HG02642 (cell line): ENCODE measurements at regions not wholly inside any gene's neighbourhood (a gene's known extent, or its start where the extent isn't known, plus 50 kb on each side); places are given as distances from the start of the nearest gene placed in this dataset.

Experiments
- ATAC-seq: cut with Tn5 transposase; IDR thresholded peaks from one replicate; pipeline ENCODE4 v1.9.1; 2021; ENCODE audit warnings: mild to moderate bottlenecking; ENCODE audit not compliant: unreplicated experiment, poor library complexity

DNA sequence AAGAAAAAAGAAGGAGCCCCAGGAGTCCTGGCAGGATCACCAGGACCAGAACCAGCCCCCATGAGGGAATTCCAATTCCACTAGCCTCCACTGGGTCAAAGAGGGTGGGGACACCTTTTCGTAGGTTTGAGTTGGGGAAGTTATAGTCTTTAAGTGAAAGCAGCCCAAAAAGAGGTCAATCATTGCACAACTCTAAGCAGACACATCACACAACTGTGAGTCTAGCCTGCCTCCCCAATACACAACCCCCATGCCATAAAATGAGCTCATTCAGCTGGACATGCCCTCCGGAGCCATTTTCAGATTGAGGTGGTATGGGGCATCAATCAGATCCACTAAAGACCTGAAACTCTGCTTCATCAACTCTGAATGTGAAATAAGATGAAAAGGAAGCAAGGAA is 179.9 kb downstream of the NPHP4 start:
- ATAC-seq: no peak

DNA sequence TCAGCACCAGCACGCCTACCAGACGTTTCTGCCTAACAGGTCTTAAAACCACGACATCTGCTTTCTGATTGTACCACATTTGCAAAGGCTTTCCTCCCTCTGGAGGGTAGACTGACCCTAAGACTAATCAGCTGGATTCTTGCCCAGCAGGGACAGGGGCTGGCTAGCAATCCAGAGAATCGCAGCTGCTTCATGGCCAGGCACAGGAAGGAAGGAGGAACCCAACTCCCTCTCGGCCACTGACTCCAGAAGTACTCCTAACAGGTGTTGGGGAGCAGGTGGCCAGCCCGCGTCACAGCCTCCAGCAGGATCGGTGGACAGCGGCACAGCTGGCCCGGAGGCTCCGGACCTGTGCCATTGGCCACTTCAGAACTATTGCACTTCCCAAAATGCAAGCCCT is 180.8 kb downstream of the NPHP4 start:
- ATAC-seq: no peak

DNA sequence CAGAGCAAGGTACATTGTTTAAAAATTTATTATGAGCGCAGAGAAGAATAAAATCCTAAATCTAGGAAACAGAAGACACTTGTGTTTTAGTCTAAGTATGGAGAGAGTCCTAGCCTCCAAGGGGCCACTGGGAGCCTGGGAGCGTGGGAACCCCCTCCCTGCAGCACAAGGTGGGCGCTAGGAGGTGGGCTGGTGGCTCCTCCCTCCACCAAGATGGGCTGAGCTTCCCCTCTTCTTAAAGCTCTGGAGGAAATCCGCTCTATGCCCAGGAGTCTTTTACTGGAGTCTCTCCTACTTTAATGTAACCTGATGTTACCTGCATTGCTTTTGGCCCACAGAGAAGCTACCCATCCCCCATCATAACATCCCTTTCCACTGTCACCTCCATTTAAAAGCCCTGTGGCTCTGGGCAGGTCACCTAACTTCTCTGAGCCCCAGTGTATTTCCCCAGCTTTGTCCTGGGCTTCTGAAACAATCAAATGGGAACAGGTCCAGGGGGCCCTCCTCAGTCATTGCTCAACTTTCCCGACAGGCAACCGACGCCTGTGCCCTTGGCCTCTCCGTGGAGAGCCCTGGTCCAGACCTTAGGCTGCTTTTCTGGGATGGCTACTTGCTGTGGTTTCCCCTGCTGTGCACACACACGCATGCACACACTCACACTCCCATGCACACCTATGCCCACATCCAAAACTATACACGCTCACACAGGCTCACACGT is 181.5 kb downstream of the NPHP4 start:
- no peak for ATAC-seq

DNA sequence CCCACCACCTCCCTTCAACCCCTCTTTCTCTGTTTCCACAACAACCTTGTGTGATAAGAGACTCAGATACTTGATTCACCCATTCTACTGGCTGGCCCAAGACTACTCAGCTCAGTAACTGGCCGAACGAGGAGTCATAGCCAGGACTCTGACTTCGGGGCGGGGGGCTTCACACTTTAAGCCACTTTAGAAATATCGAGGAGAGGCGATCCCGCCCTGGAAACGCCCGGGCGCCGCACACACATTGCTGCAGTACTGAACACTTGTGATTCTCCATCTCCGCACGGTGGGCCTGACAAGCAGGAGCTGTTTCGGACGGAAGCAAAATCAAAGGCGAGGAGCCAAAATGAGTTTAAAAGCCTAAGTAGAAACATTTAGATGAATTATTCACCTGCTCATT is 182.1 kb downstream of the NPHP4 start:
- no peak for ATAC-seq

DNA sequence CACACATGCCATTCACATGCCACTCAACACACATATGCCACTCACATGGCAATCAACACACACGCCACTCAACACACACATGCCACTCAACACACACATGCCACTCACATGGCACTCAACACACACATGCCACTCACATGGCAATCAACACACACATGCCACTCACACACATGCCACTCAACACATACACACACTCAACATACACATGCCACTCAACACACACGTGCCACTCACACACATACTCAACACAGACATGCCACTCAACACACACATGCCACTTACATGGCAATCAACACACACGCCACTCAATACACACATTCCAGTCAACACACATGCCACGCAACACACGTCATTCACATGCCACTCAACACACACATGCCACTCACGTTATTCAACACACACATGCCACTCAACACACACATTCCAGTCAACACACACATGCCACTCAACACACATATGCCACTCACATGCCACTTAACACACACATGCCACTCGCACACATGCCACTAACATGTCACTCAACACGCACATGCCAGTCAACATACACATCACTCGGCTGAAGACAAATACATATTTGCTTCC is 182.9 kb downstream of the NPHP4 start:
- no peak for ATAC-seq

DNA sequence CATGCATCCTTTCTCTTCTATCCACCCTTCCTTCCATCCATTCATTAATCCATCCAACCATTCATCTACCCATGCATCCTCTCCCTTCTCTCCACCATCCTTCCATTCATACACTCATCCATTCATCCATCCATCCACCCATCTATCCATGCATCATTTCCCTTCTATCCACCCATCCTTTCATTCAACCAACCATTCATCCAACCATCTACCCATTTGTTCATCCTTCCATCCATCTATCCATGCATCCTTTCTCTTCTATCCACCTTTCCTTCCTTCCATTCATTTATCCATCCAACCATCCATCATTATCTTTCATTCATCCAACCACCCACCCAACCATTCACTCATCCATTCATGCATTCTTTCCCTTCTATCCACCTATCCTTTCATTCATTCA is 188.4 kb downstream of the NPHP4 start:
- ATAC-seq: no peak

DNA sequence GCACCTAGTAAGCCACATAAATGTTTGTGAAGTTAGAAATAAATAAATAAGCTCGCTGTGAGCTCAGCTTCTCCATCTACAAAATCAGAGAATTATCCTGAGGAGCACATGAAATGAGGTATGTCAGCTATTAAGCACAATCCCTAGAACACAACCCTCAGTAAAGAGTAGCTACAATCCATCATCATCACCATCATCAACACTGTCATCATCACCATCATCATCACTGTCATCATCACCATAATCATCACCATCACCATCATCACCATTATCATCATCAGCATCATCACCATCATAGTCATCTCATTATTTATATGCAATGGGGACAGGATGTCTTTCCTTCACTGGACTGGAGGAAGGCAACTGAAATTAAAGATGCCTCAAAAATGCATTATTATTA is 189.6 kb downstream of the NPHP4 start:
- no peak for ATAC-seq

DNA sequence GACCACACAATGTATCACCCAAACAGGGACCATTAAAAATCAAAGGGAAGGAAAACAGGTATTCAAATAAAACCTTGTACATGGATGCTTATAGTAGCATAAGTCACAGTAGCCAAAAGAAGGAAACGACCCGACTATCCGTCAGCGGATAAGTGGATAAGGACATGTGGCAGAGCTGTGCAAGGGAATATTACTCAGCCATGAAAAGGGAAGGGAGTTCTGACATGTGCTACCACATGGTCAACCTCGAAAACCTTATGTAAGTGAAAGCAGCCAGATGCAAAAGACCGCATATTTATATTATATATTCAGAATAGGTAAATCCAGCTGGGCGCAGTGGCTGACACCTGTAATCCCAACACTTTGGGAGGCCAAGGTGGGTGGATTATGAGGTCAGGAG is 193.3 kb downstream of the NPHP4 start:
- no peak for ATAC-seq

DNA sequence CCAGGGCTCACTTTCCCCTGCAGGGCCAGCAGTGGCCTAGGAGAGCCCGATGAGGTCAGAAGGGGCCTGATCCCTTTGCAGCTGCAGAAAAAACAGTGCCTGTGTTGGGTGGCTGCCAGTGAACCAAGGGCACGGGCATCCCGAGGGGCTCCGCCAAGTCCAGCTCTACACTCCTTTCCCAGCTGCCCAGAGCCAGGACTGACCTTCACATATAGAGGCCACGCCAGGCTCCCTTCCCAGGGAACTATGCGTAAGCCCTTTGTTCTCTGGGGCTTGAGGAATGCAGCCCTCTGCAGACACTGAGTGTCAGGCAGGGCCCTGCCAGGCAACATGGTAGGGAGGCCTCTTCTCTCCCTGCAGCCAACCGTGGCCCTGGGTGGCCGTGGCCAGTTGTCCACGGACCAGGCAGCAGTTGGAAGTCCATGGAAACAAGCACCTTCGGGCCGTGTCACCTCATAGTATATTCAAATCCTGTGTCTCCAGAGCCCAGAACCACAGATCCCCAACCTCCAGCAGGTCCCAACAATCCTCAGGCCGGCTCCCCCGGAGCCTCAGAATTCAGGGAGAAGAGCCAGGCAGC is 194.0 kb downstream of the NPHP4 start:
- no peak for ATAC-seq

DNA sequence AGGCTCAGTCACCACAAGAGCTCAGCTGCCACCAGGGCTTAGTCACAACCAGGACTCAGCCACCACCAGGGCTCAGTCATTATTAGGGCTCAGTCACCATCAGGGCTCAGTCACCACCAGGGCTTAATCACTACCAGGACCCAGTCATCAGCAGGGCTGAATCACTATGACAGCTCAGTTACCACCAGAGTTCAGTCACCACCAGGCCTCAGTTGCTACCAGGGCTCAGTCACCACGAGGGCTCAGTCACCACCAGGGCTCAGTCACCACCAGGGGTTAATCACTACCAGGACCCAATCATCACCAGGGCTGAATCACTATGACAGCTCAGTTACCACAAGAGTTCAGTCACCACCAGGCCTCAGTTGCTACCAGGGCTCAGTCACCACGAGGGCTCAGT is 196.2 kb downstream of the NPHP4 start:
- ATAC-seq: no peak

DNA sequence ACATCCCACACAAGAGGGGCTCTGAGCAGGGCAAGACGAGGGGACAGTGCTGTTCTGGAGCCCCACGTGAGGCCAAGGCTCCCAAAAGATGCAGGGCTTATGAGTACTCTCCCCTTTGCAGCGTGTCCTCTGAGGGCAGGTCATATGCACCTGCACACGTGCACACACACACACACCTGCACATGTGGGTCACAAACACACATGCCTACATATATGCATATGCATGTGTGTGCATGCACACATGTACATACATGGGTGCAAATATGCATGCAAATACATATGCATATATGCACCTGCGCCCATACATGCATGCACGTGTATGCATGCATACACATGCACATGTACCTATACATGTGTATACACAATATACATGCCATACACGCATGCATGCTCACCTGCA is 197.9 kb downstream of the NPHP4 start:
- ATAC-seq: no peak

DNA sequence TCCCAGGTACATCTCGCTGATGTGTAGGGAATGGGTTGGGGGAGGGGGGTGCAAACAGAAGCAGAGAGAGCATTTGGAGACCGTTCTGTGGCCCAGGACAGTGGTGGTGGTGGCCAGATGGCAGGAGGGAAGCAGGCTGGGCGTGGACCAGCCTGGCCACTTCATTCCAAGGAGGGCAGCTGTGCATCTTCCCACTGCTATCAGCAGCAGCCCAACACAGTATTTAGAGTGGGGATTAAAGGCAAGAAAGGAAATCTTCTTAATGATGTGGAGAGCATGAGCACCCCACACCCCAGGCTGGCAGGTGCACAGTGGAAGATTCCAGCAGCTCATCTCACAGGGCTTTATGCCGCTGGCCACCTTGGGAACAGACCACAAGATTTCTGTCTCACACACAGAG is 198.7 kb downstream of the NPHP4 start:
- ATAC-seq: no peak

DNA sequence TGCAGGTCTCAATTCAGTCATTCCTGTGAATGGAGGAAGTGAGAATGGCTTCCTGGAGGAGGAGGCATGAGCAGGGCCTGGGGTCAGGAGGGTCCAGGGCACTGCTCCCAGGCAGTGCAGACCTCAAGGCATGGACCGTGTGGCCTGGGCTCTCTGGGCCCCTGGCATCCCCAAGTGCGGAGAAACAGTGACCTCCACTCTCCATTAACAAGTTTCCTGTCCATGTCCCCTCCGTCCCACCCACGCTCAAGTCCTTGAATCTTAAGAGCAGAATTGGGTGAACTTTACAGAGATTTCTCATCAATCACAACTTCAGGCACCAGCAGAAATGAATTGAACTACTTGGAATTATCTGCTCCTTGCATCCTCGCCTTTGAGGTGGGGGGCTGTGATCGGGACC is 211.1 kb downstream of the NPHP4 start:
- ATAC-seq: no peak

DNA sequence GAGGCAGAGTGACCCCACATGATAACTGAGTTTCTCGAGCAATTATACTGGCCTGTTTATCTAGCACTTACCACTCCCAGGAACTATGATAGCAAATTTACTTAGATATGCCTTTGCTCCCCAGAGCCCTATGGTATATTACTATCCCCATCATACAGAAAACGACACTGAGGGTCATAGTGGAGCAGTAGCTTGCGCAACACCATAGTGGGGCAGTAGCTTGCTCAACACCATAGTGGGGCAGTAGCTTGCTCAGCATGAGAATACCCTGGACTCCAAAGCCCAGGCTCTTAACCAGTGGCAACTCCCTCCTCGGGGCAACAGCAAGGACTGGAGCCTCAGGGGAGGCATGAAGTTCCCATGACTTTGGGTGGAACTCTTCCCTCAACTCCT is 211.9 kb downstream of the NPHP4 start:
- ATAC-seq: no peak

DNA sequence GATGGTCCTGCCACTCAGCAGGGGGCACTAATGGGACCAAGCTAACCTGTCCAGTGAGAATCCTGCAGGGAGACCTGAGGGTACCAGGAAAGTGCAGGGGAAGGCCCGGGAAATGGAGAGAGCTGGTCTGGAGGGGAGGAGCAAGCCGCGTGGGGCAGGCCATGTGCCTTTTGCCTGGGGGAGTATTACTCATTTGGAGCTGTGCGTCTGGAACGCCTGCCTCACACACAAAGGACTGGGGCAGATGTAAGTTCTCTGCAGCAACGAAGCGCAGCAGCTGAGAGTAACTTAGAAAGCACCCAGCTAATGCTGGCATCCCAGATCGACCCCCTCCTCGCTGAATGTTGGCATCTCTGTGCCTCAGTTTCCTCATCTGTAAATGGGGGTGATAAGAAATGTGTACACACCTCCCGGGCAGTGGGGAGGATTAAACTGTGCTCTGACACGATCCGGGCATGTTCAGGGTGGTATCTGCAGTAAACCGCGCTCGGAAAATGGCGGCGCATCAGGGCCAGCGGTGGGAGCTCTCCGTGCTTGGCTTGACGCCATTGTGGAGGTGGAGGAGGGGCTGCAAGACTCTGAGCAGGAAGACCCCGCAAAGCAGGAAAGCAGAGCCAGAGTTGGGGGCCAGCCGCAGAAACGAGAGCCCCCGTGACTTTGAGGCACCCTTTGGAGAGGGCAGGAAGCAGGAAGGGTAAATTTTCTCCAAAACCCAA is 212.5 kb downstream of the NPHP4 start:
- no peak for ATAC-seq

DNA sequence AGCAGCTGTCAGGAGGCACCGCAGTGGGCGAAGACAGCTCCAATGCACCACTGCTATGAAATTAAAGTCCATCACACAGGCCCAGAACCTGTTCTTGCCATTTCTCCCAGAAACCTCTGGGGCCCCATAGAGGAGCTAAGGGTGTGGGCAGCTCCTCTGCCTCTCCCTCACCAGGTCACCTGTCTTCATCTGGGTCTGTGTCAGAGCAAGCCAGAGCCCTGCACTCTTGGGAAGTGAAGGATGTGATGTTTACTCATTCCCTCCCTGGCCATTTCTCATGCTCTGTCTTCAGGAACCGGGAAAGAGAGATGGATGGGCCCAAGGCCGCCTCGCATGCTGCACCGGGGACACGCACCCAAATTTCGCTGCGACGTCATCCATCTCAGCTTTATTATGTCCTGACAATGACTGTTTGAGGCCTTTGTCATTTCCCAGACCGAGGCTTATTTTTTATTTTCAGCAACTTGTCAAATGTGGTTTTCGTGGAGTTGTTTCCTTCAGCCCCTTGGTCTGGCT is 216.1 kb downstream of the NPHP4 start:
- no peak for ATAC-seq

DNA sequence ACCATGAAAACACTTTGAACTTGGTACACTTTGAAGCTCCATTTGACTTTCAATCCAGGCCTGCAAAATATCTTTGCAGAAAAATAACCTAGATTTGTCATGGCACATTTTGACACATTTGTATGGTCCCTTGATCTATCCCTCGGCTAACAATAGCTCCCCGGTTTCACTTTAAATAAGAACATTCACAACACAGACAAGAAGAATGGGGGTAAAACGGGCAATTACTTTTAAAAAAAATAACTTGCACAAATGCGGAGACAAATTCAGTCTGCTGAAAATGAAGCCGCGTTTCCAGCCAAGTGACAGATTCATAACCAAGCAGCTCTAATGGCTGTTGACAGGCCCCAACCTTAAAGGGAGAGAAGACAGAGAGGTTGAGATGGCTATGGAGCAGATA is 218.2 kb downstream of the NPHP4 start:
- no peak for ATAC-seq

DNA sequence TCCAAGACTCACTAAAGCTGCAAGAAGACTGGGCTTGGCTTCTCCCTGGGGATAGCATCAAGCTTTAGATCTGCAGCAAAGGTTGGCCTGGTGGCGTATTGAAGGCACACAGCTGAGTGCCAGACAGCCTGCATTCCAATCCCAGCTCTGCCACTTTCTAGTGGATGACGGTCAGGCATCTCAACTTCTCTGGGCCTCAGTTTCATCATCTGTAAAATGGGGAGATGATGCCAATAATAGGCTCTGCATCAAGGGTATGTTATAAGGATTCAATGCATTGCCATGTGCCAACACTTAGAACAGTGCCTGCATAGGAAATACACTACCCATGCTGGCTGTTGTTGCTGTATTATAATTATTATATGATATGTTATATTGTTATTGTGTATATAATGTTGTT is 220.4 kb downstream of the NPHP4 start:
- ATAC-seq: no peak

DNA sequence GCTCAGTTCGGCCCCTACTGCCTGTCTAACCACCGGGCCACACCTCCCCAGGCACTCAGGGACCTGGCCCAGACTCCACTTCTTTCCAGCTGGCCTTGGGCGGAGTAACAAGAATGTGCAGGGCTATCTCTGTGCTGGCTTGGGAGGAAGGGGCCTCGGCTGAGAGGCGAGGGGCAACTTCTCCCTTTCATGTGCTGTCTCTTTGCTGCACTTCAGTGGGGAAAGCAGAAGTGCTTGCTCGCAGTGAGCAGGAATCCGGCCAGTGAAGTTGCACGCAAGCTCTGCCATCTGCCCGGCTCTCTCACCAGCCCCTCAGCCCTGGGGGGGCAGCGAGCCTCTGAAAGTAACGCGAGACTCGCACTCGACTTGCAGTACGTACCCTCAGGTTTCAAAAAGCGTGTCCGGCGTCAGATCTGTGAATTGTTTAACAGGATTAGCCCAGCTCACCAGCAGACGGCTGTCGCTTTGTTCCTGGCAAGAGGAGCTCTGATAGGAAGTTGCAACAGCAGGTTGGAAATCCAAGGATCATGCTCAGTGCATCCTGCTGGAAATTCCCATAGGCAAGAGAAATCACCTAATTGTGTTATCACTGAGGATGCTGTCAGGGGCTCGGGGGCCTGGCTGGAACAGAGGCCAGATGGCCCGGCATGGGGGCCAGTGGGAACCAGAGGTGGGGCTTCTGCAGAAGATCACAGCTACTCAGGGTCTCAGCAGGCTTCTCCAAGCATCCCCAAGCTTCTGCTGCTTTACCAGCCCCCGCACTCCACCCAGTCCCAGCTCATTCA is 221.1 kb downstream of the NPHP4 start:
- ATAC-seq: no peak

DNA sequence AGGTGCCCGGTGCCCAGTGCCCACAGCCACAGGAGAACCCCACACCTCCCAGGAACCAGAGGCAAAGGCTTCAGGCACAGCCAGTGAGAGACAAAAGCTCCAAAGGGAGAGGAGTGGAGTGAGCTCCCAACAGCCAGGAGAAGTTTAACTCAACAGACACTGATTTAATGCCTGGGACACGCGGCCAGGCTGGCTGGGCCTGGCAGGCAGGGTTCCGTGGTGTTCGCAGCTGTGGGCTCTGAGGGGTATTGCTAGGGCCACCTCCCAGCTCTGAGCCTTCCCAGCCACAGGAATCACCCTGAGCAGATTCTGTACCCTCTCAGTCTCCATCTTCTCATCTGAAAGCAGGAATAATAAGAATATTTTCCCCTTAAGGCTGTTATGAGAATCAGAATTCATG is 222.5 kb downstream of the NPHP4 start:
- ATAC-seq: no peak

DNA sequence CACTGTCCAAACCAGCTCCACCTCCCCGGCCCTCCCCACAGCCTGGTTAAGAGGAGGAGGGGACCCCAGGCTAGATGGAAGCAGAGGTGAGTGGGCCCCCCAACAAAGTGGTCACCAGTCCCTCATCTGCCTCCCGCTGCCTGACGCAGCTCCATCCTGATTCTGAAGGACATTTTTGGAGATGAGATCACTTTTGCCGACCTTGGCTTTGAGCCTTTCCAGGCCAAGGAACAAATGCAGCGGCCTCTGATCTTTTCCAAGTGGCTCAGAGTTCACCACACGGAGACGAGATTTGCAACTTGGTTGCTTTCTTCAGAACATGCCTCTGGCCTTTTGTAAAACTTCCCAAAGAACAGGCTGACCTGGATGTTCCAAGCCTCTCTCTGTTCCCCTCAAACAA is 223.1 kb downstream of the NPHP4 start:
- no peak for ATAC-seq
